ENCODE measurements at regions not wholly inside any gene's neighbourhood (a gene's known extent, or its start where the extent isn't known, plus 50 kb on each side); places are given as distances from the start of the nearest gene placed in this dataset.

DNA sequence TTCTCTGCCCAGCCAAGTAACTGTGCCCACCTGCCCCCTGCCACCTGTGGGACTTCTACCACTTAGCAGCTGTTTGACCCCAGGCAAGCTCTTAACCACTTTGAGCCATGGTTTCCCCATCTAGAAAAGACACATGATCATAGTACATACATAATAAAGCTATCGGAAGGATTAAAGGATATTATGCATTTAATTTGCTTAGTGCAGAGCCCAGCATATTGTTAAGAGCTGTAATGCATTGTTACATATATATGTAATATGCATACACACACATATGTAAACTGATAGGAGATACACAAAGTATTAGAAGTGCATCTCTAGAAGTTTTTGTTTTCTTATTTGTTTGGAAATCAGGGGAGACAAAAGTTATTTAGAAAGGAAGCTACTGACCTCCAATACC is 83.5 kb upstream of the ZBTB40 start:
- H3K36me3 Mint-ChIP-seq (ENCODE audit: low read depth), result no peaks in the 10 kb centered on the region
- H3K27ac Mint-ChIP-seq, result no peak overlapping the region

DNA sequence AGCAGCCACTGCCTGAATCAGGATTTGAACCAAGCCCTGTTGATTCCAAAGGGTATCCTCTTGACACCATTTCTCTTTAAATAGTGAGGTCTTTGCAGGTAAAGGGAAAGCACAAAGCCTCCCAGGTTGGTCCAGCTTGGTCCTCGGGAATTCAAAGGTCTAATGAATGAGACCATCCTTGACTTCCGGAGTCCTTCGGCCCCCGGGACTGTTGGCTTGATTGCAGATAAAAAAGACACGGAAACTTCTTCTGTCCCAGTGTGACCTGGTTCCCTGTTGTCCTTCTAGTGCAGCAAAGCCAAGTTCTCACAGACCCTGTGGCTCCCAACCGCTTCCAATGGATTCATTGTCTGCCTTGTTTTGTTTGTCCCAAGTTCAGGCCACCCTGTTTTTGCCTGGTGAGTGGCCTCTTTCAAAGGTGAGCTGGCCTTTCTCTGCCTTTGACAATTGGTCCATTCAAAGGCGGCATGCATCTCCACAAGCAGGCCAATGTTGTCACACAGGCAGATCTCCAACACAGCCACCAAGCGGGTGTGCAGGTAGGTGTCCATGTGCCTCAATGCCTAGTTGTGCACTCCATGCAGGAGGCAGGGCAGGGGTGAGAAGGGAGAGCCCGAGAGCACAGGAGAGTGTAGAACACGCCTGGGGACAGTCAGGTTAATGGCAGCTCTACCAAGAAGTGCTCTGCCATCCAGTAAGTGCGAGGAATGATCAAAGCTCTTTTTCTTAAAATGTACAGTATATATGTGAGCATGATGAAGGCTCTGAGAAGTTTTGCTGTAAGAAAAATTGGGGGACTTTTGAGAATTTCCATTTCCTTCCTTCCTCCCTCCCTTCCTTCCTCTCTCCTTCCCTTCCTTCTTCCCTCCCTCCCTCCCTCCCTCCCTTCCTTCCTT is 82.1 kb upstream of the ZBTB40 start:
- no peaks in the 10 kb centered on the region for H3K27me3 Mint-ChIP-seq (ENCODE audit: insufficient read depth)
- no peak overlapping the region for H3K27ac Mint-ChIP-seq
- H3K9me3 Mint-ChIP-seq, result no peaks in the 10 kb centered on the region
- no peak for DNase-seq (ENCODE audit: low spot score)
- no peak overlapping the region for H3K4me3 Mint-ChIP-seq
- no peaks in the 10 kb centered on the region for H3K36me3 Mint-ChIP-seq (ENCODE audit: low read depth)
- intact Hi-C loops (cut with micrococcal nuclease), result no loop called here
- no peaks in the 10 kb centered on the region for H3K4me1 Mint-ChIP-seq (ENCODE audit: low read depth)

More for the DNA sequence above, 83.5 kb upstream of the ZBTB40 start:
- H3K27me3 Mint-ChIP-seq (ENCODE audit: insufficient read depth), result no peaks in the 10 kb centered on the region
- no peaks in the 10 kb centered on the region for H3K9me3 Mint-ChIP-seq
- no peak for DNase-seq (ENCODE audit: low spot score)
- H3K4me1 Mint-ChIP-seq (ENCODE audit: low read depth), result no peaks in the 10 kb centered on the region
- no peak overlapping the region for H3K4me3 Mint-ChIP-seq
- intact Hi-C loops (cut with micrococcal nuclease), result no loop called here

DNA sequence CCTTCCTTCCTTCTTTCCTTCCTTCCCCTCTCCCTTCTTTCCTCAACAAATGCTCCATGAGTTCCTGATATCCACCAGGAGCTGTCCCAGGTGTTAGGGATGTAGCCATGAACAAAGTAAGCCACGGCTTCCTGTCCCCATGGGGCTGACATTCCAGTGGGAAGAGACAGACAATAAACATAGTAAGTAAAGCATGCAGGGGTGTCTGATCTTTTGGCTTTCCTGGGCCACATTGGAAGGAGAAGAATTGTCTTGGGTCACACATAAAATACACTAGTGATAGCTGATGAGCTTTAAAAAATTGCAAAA is 81.5 kb upstream of the ZBTB40 start:
- Mint-ChIP-seq H3K9me3 (no peaks in the 10 kb centered on the region), H3K36me3 (ENCODE audit: low read depth) (no peaks in the 10 kb centered on the region), H3K4me3 (no peak overlapping the region), H3K27ac (no peak overlapping the region), H3K4me1 (ENCODE audit: low read depth) (no peaks in the 10 kb centered on the region), H3K27me3 (ENCODE audit: insufficient read depth) (no peaks in the 10 kb centered on the region)
- intact Hi-C loops (cut with micrococcal nuclease), result no loop called here
- DNase-seq (ENCODE audit: low spot score), result no peak

DNA sequence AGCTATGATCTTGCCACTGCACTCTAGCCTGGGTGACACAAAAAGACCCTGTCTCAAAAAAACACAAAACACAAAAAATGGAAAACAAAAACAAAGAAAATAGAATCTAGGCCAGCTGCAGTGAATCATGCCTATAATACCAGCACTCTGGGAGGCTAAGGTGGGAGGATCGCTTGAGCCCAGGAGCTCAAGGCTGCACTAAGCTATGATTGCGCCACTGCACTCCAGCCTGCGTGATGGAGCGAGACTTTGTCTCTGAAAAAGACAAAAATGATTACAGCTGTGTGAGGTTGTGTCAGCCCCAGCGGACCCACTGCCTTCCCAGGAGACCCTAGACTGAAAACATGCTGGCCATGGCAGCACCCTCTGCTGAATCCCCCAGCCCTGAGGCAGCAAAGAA is 80.2 kb upstream of the ZBTB40 start:
- DNase-seq (ENCODE audit: low spot score), result no peak
- Mint-ChIP-seq H3K27ac (no peak overlapping the region), H3K4me3 (no peak overlapping the region), H3K4me1 (ENCODE audit: low read depth) (no peaks in the 10 kb centered on the region), H3K36me3 (ENCODE audit: low read depth) (no peaks in the 10 kb centered on the region), H3K9me3 (no peaks in the 10 kb centered on the region), H3K27me3 (ENCODE audit: insufficient read depth) (no peaks in the 10 kb centered on the region)
- intact Hi-C loops (cut with micrococcal nuclease), result no loop called here

DNA sequence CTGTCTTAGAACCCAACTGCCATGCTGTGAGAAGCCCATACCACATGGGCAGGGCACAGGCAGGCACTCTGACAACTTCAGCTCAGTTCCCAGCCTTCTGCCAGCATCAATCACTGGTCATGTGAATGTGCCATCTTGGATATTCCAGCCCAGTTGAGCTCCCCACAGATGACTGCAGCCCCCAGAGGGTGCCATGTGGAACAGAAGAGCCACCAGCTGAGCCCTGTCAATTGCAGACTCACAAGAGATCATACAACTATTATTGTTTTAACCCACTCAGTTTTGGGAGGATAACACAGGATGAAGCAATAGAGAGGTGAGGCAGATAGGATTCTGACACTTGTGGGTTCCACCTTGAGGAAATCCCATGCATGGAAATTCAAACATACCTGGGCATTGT is 78.4 kb upstream of the ZBTB40 start:
- Mint-ChIP-seq H3K36me3 (ENCODE audit: low read depth) (no peaks in the 10 kb centered on the region), H3K27ac (no peak overlapping the region)
- intact Hi-C loops (cut with micrococcal nuclease), result no loop called here

DNA sequence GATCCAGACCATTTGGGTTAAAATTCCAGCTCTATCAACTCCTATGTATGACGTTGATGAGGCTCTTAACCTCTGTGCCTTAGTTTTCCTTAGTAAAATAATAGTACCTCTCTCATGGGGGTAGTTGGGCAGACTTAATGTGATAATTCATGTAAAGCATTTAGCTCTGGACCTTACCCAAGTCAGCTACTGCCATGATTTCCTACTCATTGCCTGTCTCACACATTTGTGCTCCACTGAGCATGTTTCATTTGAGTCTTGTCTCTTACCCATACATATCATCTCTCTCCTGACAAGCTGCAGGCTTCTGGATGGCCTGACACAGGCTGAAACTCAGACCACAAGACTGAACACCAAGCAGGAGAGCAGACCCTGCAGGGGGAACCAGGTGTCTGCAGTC is 77.7 kb upstream of the ZBTB40 start:
- no peak for DNase-seq (ENCODE audit: low spot score)
- Mint-ChIP-seq H3K27ac (no peak overlapping the region), H3K9me3 (no peaks in the 10 kb centered on the region), H3K36me3 (ENCODE audit: low read depth) (no peaks in the 10 kb centered on the region), H3K4me1 (ENCODE audit: low read depth) (no peaks in the 10 kb centered on the region), H3K27me3 (ENCODE audit: insufficient read depth) (no peaks in the 10 kb centered on the region), H3K4me3 (no peak overlapping the region)
- intact Hi-C loops (cut with micrococcal nuclease), result no loop called here

More for the DNA sequence above, 78.4 kb upstream of the ZBTB40 start:
- H3K9me3 Mint-ChIP-seq, result no peaks in the 10 kb centered on the region
- H3K4me1 Mint-ChIP-seq (ENCODE audit: low read depth), result no peaks in the 10 kb centered on the region
- no peak overlapping the region for H3K4me3 Mint-ChIP-seq
- no peaks in the 10 kb centered on the region for H3K27me3 Mint-ChIP-seq (ENCODE audit: insufficient read depth)
- DNase-seq (ENCODE audit: low spot score), result no peak

DNA sequence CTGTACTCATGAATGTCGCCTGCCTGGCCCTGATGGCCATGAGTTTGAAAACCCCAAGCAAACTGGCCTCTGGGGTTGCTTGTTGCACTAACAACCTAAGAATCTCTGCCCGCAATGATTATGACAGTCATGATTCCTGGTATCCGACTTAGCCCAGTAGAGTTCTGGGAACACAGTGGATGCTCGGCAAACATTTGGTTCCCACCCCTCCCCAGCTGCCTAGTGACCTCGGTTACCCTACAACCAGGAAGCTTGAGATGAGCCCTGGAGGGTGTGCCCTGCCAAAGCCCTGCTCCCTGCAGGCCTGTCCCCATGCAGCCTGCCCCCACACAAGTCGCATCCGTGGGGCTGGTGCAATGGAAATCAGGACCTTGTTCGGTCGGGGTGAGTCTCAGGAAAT is 76.0 kb upstream of the ZBTB40 start:
- no peak for DNase-seq (ENCODE audit: low spot score)
- H3K27me3 Mint-ChIP-seq (ENCODE audit: insufficient read depth), result peaks cover 2% of the 10 kb centered on the region
- intact Hi-C loops (cut with micrococcal nuclease), result no loop called here
- H3K36me3 Mint-ChIP-seq (ENCODE audit: low read depth), result no peaks in the 10 kb centered on the region
- no peak overlapping the region for H3K4me3 Mint-ChIP-seq
- H3K9me3 Mint-ChIP-seq, result no peaks in the 10 kb centered on the region
- H3K27ac Mint-ChIP-seq, result no peak overlapping the region
- no peaks in the 10 kb centered on the region for H3K4me1 Mint-ChIP-seq (ENCODE audit: low read depth)

DNA sequence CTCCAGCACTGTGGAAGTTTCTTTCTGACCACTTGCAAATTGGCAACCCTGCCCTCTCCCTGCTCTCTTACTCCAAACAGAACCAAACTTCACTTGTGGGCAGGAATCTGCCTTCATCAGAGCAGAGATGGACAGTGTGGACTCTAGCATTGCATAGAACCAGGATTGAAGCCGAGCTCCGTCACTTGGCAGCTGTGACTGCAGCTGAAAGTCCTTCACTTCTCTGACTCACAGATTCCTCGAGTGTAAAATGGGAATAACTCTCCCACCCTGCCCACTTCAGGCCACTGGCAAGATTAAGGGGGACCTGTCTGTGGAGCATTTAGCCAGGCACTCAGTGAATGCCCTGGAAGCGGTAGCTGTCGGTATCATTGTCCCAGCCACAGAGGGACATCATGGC is 75.7 kb upstream of the ZBTB40 start:
- Mint-ChIP-seq H3K4me3 (no peak overlapping the region), H3K27me3 (ENCODE audit: insufficient read depth) (peaks cover 3% of the 10 kb centered on the region), H3K27ac (no peak overlapping the region)

DNA sequence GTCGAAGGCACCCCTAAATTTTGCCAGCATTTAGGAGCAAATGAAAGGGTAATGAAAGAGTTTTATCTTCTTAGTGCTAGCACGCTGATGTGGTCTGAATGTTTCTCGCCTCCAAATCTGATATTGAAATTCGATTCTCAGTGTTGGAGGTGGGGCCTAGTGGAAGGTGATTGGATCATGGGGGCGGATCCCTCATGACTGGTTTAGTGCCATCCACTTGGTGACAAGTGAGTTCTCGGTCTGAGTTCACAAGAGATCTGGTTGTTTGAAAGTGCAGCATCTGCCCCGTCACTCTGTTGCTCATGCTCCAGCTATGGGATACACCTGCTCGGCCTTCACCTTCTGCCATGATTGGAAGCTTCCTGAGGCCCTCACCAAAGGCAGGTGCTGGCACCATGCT is 75.1 kb upstream of the ZBTB40 start:
- intact Hi-C loops (cut with micrococcal nuclease), result no loop called here
- Mint-ChIP-seq H3K27me3 (ENCODE audit: insufficient read depth) (peaks cover 5% of the 10 kb centered on the region), H3K4me1 (ENCODE audit: low read depth) (no peaks in the 10 kb centered on the region), H3K27ac (no peak overlapping the region), H3K36me3 (ENCODE audit: low read depth) (no peaks in the 10 kb centered on the region), H3K9me3 (no peaks in the 10 kb centered on the region), H3K4me3 (no peak overlapping the region)
- no peak for DNase-seq (ENCODE audit: low spot score)

More for the DNA sequence above, 75.7 kb upstream of the ZBTB40 start:
- no peak for DNase-seq (ENCODE audit: low spot score)
- Mint-ChIP-seq H3K4me1 (ENCODE audit: low read depth) (no peaks in the 10 kb centered on the region), H3K36me3 (ENCODE audit: low read depth) (no peaks in the 10 kb centered on the region), H3K9me3 (no peaks in the 10 kb centered on the region)
- intact Hi-C loops (cut with micrococcal nuclease), result no loop called here

DNA sequence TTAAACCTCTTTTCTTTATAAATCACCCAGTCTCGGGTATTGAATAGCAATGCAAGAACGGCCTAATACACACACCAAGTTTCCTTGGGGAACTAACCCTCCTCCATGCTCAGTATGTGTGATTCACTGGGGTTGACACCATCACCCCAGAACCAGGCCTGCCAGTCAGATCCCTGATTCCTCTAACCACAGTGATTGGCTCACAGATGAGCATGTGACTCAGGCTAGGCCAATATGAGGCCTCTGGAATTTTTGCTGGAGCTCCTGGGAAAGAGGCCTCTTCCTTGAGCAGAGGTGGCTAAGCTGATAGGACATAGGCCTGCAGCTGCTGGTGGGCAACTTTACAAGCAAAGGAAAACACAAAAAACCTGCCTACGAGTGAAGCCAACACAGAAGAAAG is 74.7 kb upstream of the ZBTB40 start:
- no peaks in the 10 kb centered on the region for H3K4me1 Mint-ChIP-seq (ENCODE audit: low read depth)
- peaks cover 5% of the 10 kb centered on the region for H3K27me3 Mint-ChIP-seq (ENCODE audit: insufficient read depth)
- intact Hi-C loops (cut with micrococcal nuclease), result no loop called here
- no peaks in the 10 kb centered on the region for H3K36me3 Mint-ChIP-seq (ENCODE audit: low read depth)
- no peak for DNase-seq (ENCODE audit: low spot score)
- no peak overlapping the region for H3K4me3 Mint-ChIP-seq
- no peak overlapping the region for H3K27ac Mint-ChIP-seq
- no peaks in the 10 kb centered on the region for H3K9me3 Mint-ChIP-seq

DNA sequence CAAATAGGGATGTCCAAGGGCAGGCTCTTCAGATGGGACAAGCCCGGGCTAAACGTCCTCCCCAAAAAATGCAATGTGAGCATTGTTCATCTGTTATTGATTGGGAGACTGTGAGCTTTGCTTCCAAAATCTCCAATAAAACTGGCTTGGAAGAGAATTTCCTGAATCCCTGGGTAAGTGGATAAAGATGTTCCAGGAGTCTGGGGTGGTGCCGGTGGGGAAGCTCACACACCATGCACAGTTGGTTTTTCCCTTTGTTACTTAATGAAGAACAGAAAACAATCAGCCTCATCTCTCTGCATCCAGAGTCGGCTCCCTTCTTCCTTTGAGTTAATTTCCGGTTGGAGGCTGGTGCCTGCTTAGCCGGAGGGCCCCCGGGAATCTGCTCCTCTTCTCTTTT is 72.1 kb upstream of the ZBTB40 start:
- no peak for DNase-seq (ENCODE audit: low spot score)
- H3K4me1 Mint-ChIP-seq (ENCODE audit: low read depth), result no peaks in the 10 kb centered on the region
- no peaks in the 10 kb centered on the region for H3K36me3 Mint-ChIP-seq (ENCODE audit: low read depth)
- H3K27ac Mint-ChIP-seq, result no peak overlapping the region
- no peak overlapping the region for H3K4me3 Mint-ChIP-seq
- H3K9me3 Mint-ChIP-seq, result no peaks in the 10 kb centered on the region
- peaks cover 6% of the 10 kb centered on the region for H3K27me3 Mint-ChIP-seq (ENCODE audit: insufficient read depth)
- intact Hi-C loops (cut with micrococcal nuclease), result no loop called here

DNA sequence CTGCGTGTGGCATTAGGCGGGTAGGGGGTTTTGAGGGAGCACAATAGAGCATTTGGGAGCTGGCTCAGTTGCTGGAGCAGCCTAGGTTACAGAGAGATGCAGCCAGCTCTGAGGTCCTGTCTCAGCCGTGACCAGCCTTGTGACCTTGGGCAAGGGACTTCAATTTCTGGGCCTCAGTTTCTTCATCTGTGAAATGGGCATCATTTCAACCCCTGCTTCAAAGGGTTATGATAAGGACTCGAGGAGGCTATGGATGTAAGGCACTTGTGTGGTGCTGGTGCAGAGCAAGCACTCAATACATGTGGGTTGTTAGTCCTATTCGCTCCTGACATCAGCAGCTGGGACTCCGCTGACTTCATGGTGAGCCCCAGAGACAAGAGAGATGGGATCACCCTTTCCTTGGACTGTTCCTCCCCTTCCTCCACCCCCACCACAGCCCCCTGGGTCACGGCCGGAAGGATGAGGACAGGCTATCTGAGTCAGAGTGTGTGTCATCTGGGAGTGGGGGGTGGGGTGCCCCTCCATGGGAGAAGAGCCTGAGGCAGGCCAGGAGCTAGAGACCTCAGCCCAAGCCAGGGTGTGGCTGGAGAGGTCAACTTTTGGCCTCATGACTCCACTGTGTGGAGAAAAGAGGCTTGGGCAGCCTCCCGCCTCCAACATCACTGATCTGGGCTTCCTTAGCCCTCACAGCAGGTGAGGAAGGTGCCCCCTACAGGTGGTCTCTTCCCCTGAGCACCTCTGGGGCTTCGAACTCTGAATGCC is 71.4 kb upstream of the ZBTB40 start:
- no peaks in the 10 kb centered on the region for H3K36me3 Mint-ChIP-seq (ENCODE audit: low read depth)
- no peak overlapping the region for H3K27ac Mint-ChIP-seq
- H3K9me3 Mint-ChIP-seq, result no peaks in the 10 kb centered on the region
- peaks cover 6% of the 10 kb centered on the region for H3K27me3 Mint-ChIP-seq (ENCODE audit: insufficient read depth)
- no peak for DNase-seq (ENCODE audit: low spot score)
- no peak overlapping the region for H3K4me3 Mint-ChIP-seq
- intact Hi-C loops (cut with micrococcal nuclease), result no loop called here
- no peaks in the 10 kb centered on the region for H3K4me1 Mint-ChIP-seq (ENCODE audit: low read depth)

DNA sequence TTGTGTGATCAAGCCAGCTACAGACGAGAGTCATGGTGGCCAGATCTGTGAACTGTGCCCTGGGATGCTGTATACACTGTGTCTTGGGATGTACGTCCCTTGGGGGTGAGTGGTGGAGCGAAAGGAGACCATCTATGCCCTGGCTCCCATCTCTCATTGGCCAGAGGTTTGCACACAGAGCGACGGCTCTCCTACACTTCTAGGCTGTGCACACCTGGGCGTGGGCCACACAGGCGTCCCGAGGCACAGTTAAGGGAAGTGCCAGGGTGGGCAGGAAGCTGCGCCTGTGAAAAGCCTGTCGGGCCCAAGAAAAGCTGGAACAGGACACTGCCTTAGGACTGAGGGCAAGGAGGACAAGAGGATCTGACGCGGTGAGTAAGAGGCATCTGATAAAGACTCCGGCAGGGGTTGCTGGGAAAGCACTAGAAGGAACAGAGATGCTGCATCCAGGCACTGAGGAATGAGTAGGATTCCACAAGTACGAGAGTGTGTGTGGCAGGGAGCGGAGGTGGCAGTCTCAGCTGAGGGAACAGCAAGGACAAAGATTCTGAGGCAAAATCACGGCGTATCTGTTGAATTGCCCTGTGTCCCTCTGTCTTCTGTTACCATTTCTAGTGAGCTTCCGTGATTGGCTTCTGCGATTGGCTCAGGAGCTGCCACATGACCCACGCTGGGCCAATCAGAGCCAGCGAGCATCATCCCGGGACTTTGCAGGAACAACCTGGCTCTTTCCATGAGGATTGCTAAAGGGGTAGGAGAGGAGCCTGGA is 67.9 kb upstream of the ZBTB40 start:
- Mint-ChIP-seq H3K27ac (no peak overlapping the region), H3K36me3 (ENCODE audit: low read depth) (no peaks in the 10 kb centered on the region), H3K4me3 (no peak overlapping the region), H3K4me1 (ENCODE audit: low read depth) (no peaks in the 10 kb centered on the region), H3K9me3 (no peaks in the 10 kb centered on the region), H3K27me3 (ENCODE audit: insufficient read depth) (peaks cover 13% of the 10 kb centered on the region)
- intact Hi-C loops (cut with micrococcal nuclease), result no loop called here
- DNase-seq (ENCODE audit: low spot score), result no peak

Data from activated T-helper 1 cell treated with anti-CD3 and anti-CD28 coated beads, Interleukin-12 subunit alpha, Interleukin-12 subunit beta, Interleukin-2, Interleukin-4 antibody, amounts not matched to agents 30 ng/mL and 10 ng/mL and 1 ng/mL, durations not matched to agents 14 hours and 24 hours and 36 hours (primary cell).